Right renal cortex interstitium (tissue), 3 donors: ENCODE measurements at regions not wholly inside any gene's neighbourhood (a gene's known extent, or its start where the extent isn't known, plus 50 kb on each side); places are given as distances from the start of the nearest gene placed in this dataset.

ENCODE experiments used
- DNase-seq, 3 donors: peaks; one replicate each; pipeline ENCODE4 v3.0.0-alpha.2; 2013; ENCODE audit warnings: low read depth in 3 of 3, low spot score in 2 of 3

- DNase-seq: no peak
Measured at GRCh38 chr14:97748616-97749015, 951.4 kb downstream of the VRK1 start.

GRCh38 chr14:97757491-97757890 lies 960.3 kb downstream of the VRK1 start:
- no peak for DNase-seq

- no peak for DNase-seq
Measured at GRCh38 chr14:97760050-97760449, 962.9 kb downstream of the VRK1 start.

DNA sequence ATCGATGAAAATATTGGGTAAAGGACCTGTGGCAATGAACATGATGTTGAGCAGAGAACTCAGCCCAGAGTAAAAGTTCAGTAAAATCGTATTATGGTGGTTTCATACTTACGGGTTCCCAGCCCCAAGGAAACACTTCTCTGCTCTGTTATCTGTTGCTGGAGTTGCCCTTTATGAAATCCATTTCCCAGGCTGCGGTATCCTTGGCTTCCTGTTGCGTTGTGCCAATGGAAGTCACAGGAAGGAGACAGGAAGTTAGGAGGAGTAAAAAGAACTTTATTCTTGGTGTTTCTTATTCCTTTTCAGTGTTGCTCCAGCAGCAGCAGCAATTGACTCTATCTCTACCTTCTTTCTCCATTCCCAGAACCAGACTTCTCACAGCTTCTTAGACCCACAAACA lies 965.2 kb downstream of the VRK1 start:
- no peak for DNase-seq

DNA sequence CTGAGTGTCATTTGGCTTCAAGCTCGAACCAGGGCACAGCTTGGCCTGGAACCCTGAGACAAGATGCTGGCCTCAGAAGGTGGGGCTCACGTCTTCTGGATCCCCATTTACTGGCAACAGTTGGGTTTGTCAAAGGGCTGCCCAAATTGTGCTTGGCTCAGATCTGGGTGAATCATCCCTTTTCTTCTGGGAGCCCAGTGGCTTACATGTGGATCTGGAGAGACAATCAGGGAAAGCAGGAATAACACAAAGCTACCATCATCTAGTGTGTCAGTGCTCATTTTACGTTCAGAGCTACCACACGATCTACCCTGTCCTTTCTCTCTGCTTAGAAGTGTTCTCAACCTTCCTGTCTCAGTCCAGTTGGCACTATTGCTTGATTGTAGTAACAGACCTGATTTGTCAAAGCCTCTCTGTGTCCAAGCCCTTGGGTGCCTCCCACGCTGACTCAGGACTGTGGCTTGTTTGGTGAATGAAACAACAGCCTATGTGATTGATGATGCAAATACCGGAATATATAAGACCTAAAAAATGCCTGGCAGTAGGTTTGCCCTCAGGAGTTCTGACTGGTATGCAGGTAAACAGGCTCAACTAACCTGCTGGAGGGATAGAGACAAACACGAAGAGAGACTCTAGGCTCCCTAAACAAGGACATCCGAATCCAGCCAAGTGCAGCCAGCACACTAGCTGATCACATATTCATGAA lies 974.3 kb downstream of the VRK1 start:
- DNase-seq: no peak

DNA sequence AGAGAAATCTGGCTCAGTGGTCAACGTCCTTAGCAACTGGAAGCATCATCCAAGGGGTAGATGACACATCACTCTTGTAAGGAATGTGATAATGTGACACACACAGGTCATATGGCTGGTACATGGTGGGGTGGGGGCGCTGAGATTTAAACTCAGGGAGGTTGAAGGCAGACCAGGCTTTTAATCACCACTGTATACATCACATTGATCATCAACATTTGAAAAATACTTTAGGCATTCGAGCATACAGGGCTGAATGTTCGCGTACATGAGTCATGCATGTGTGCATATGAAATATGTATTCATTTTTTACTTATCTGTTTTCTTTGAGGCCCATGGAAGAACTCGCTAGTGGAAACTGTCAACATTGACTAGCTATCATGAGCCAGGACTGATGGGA lies 976.4 kb downstream of the VRK1 start:
- no peak for DNase-seq

GRCh38 chr14:97776890-97777558 lies 979.8 kb downstream of the VRK1 start:
- DNase-seq: no peak

- no peak for DNase-seq
Measured at GRCh38 chr14:97777622-97778355, 980.6 kb downstream of the VRK1 start.

- DNase-seq: no peak
Measured at GRCh38 chr14:97779140-97779539, 982.0 kb downstream of the VRK1 start.

DNA sequence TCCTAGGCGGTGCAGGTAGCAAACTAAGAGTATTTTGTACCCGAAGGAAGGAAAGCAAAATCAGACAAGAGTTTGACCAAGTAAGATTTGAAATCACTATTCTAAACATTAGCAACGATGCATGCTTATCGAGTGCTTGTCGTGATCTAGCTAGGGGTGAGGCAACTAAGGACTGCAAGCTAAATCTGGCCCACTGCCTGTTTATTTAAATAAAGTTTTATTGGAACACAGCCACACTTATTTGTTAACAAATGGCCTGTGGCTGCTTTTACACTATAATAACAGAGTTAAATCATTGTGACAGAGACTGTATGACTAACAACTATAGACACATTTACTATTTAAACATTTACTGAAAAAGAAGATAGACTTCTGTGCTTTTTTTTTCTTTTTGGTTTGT lies 983.6 kb downstream of the VRK1 start:
- no peak for DNase-seq

DNA sequence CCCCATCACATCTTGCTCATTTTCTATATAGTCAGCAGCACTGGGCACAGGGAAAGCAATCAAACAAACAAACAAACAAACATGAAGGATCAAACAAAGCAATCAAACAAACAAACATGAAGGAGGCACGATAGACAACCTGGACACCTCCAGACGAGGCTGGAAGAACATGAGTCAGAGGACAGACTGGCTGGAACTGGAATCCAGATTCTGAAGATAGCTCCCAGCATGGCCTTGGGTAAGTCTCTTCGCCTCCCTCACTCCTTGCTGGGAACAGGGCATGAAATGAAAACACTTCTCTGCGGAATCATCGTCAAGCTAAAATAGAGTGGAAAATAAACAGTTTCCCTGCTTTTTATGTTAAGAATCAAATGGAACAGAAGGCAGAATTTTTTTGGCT lies 984.8 kb downstream of the VRK1 start:
- no peak for DNase-seq

DNA sequence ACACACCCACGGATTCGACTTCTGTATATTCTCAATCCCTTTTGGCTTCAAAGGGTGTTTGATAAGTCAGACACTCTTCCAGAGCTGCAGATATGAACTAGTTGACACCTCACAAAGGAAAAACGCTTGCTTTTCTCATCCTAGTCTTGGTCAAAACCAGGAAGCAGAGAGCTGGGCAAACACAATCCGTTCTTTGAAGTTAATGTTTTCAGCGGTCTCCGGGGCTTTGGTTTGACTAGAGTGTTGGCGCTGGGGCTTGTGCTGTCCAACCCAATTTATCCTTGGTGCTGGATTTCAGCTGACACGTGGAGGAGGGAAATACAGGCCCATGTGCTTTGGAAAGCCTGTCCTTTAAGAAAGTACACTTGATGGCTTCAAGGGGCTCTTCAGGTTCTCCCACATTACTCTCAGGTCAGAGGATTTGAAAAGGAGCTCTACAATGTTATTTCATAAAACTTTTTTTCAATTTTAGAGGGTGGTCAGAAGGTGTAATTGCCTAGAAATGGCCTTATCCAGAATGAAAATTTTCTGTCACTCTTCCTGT lies 985.8 kb downstream of the VRK1 start:
- no peak for DNase-seq

DNA sequence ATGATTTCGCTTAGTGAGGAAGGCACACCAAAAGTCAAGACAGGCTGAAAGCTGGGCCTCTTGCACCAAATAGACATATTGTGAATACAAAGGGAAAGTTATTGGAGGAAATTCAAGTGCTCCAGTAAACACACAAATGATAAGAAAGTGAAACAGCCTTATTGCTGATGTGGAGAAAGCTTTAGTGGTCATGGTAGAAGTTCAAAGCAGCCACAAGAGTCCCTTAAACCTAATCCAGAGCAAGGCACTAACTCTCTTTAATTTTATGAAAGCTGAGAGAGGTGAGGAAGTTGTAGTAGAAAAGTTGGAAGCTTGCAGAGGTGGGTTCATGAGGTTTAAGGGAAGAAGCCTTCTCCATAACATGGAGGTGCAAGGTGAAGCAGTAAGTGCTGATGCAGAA lies 988.3 kb downstream of the VRK1 start:
- no peak for DNase-seq

GRCh38 chr14:97788364-97788763 lies 991.2 kb downstream of the VRK1 start:
- DNase-seq: no peak

GRCh38 chr14:97788846-97789526 lies 991.8 kb downstream of the VRK1 start:
- no peak for DNase-seq

DNA sequence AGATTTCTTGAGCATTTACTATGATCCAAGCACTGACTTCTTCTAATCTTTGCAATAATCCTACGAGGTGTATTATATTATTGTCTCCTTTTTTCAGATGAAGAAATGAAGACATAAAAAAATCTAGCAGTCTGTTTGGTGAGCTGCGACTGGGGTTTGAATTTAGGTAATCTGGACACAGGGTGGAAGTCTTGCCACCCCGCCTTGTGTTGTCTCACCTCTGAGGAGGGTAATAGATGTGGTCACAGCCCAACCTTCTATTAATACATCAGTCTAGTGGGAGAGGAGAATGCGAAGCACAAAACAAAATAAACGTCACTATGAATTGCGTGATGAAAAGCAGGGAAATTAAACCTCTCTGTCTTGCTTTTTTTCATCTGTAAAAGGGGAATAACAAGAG lies 993.9 kb downstream of the VRK1 start:
- DNase-seq: no peak

- DNase-seq: no peak
Measured at GRCh38 chr14:97791906-97792305, 994.7 kb downstream of the VRK1 start.

DNA sequence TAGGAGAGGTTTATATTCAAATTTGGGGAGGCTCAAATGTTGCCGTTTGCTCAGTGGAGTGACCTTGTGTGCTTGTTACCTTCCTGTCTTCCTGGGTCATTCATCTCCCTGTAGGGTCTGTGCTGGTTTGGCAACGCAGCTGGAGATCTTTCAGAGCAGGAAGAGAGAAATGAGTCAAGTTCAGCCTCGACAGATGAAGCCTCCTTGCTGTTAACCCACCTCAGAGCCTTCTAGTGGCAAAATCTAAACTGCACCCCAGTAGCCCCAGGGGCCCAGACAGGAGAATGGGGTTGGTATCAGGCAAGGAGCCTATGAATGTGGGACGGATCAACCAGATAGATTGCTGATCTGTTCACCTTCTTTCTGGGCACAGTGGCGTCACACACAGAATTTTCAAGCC lies 999.3 kb downstream of the VRK1 start:
- no peak for DNase-seq

GRCh38 chr14:97798176-97798575 lies 1001.0 kb downstream of the VRK1 start:
- DNase-seq: no peak

GRCh38 chr14:97802430-97803373 lies 1005.5 kb downstream of the VRK1 start:
- DNase-seq: no peak
